ENCODE measurements at regions not wholly inside any gene's neighbourhood (a gene's known extent, or its start where the extent isn't known, plus 50 kb on each side); places are given as distances from the start of the nearest gene placed in this dataset.
"Not testable (repeated sequence)": the region's sequence is repeated elsewhere in the genome, so short reads cannot be mapped to it uniquely, and the experiment has no call there.

DNA sequence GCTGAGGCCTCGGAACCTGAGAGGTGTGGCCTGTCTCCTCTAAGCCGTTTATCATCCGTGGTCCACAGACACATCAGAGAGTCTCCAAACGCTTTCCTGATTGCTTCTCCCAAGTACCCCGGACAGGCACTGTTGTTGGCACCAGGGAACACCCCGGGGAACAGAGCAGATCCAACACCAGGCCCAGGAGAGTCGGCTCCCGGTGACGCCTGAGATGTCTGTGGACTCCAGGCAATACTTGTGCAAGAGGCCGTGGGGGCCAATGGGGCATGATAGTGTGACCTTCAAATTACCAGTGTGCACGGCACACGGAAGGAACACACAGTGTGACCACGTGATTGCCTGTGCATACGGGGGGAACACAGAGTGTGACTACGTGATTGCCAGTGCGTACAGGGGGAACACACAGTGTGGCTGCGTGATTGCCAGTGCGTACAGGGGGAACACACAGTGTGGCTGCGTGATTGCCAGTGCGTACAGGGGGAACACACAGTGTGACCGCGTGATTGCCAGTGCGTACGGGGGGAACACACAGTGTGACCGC, 136.6 kb downstream of the RTP5 start:
- not testable (repeated sequence) for DNase-seq

GRCh38 chr2:242008908-242009307, 139.4 kb downstream of the RTP5 start:
- DNase-seq = not testable (repeated sequence)

DNA sequence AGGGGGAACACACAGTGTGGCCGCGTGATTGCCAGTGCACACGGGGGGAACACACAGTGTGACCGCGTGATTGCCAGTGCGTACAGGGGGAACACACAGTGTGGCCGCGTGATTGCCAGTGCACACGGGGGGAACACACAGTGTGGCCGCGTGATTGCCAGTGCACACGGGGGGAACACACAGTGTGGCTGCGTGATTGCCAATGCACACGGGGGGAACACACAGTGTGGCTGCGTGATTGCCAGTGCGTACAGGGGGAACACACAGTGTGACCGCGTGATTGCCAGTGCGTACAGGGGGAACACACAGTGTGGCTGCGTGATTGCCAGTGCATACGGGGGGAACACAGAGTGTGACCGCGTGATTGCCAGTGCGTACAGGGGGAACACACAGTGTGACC, 140.3 kb downstream of the RTP5 start:
- DNase-seq = not testable (repeated sequence)

DNA sequence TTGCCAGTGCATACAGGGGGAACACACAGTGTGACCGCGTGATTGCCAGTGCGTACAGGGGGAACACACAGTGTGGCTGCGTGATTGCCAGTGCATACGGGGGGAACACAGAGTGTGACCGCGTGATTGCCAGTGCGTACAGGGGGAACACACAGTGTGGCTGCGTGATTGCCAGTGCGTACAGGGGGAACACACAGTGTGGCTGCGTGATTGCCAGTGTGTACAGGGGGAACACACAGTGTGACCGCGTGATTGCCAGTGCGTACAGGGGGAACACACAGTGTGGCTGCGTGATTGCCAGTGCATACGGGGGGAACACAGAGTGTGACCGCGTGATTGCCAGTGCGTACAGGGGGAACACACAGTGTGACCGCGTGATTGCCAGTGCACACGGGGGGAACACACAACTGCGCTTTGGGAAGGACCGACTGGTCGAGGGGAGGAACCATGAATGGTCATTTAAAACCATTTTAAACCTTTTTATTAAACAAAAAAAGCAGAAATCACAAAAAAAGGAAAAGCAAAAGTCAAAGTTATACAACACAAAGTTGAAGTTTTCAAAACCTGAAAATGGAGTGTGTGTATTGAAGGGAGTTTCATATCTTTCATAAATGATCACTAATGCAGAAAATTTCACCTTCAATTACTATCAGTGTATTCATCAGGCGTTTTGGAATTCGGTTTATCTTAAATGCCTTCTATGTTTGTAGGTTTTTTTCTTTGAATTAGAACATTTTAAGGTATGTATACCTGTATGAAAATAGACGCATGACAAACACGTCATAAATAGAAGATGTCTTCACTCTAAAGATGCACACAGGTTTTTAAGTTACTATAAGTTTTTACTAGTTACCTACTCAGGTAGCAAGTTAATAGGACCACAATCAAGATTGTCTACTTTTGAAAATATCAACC, 141.0 kb downstream of the RTP5 start:
- DNase-seq = not testable (repeated sequence)

GRCh38 chr2:242011167-242011513, 141.6 kb downstream of the RTP5 start:
- DNase-seq = no peak

DNA sequence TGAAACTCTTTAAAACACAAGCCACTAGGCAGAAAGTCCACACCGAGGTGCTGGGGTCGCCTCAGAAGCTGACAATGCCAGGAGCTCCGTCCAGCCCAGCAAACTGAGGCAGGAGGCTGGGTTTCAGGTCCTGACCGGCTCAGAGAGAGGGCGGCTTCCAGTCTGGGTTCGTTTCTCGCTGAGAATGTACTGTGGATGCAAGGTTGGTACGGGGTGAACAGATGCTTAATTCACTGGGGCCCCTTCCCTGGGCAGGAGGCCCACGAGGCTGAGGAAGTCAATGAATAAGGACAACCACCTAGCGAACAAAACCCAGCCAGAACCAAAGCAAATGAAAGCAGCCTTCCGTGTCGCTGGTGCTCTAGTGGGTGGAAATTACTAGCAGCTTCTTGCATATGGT, 142.0 kb downstream of the RTP5 start:
- DNase-seq = no peak

- no peak for DNase-seq
Measured at GRCh38 chr2:242011991-242012764, 142.6 kb downstream of the RTP5 start.

DNA sequence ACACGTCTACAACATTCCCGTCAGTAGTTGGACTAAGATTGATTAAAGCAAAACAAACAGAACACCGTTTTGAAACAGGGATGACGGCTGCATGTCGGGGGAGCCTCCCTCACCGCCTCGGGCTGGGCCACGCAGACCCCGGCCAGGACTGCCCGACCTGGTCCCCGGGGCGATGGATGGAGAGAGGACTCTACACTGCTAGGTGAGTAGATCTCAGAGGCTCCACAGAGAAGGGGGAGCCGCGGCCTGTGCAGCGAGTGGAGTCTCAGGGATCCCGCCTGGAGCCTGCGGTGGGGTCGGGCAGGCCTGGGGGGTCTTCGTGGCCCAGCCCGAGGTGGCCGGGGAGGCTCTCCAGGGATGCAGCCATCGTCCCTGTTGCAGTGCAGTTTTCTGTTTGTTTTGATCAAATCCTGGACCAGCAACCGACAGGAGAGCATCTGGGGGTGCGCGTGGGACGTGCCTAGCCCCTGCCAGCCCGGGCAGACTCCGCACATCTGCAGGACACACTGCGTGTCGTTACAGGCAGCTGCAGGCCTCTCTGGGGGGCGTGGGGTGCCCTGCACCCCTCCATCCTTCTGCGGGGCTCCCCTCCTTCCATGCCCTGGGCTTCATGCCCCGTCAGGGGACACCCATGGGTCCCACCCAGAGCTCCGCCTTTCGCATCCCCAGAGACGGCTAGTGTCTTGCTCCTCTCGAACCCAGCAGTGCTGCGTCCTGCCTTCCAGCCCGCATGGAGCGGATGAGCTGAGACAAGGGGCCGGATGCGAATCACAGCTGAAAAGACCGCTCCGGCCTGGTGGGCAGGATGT, 143.6 kb downstream of the RTP5 start:
- DNase-seq = no peak

- DNase-seq = no peak
Measured at GRCh38 chr2:242013771-242014170, 144.2 kb downstream of the RTP5 start.

- no peak for DNase-seq
Measured at GRCh38 chr2:242015108-242016065, 145.9 kb downstream of the RTP5 start.

DNA sequence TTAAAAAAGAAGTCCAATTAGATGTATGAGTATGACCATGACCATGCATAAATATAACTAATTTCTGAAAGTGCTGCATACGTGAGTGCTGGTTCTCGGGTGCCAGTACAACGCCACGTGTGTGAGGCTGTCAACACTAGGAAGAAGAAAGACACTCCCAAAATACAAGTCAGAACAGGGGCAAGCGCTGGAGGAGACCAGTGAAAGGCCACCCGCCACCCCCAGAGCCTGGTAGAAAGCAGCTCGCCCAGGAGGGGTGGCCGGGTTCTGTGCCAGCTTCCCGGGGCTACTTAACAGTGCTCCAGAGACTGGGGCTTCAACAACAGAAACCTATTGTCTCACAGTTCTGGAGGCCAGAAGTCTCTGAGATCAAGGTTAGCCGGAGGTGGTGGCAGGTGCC, 147.6 kb downstream of the RTP5 start:
- DNase-seq = no peak

DNA sequence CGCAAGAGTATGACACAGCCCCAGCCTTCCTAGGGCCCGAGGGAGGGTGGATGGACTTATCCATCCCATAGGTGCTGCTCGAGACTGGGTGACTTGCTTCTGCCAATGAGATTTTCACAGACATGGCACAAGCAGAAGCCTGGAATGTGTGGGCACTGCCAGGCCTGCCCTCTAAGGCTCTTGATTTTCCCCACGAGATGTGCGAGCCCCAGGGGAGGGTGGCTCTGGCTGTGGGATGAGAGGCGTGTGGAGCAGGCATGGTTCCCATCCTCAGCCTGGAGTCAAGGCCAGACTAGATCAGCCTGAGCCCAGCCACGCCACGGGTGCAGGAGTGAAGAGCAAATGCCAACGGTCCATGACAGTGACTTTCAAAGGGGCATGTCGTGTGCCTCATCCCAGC, 148.9 kb downstream of the RTP5 start:
- not testable (repeated sequence) for DNase-seq

DNA sequence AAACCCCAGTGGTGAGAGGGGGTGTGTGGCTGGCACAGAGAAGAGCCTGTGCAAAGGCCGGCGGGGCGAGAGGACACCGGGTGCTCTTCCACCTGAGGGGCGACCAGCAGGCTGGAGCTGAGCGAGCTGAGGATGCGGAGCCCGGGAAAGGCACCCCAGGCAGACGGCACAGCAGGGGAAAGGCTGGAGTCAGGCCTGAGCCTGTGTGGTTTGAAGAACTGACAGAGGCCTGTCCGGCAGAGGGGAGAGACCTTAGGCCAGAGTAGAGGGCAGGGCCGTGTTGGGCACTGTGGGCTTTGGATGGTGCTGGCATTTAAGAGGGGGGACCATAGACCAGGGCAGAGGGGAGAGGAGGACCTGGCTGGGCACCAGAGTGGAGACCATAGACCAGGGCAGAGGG, 149.8 kb downstream of the RTP5 start:
- DNase-seq = no peak

DNA sequence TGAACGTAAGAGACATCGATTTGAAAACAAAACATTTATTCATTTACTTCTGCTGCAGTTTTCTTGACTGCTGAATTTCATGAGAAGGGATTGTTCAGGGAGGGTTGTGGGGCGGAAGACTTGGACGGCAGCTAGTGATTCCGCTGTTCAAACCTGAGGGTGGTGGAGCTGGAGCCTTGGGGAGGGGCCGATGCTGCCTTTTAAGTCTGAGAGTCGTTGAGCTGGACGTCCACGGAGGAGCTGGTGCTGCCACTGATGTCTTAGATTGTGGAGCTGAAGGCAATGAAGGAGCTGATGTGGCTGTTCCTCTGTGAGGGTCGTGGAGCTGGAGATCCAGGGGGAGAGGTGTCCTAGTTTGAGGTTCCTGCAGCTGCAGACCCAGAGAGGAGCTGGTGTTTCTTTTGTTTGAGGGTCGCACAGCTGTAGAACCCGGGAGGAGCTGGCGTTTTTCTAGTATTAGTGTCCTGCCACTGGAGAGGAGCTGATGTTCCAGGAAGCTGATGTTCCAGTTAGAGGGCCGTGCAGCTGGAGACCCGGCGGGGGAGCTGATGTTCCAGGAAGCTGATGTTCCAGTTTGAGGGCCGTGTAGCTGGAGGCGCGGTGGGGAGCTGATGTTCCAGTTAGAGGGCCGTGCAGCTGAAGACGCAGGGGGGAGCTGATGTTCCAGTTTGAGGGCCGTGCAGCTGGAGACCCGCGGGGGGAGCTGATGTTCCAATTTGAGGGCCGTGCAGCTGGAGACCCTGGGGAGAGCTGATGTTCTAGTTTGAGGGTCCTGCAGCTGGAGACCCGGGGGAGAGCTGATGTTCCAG, 150.9 kb downstream of the RTP5 start:
- peak in 1 of 14 donors; percentile 5 for DNase-seq

- no peak for DNase-seq
Measured at GRCh38 chr2:242022550-242023290, 153.2 kb downstream of the RTP5 start.

DNA sequence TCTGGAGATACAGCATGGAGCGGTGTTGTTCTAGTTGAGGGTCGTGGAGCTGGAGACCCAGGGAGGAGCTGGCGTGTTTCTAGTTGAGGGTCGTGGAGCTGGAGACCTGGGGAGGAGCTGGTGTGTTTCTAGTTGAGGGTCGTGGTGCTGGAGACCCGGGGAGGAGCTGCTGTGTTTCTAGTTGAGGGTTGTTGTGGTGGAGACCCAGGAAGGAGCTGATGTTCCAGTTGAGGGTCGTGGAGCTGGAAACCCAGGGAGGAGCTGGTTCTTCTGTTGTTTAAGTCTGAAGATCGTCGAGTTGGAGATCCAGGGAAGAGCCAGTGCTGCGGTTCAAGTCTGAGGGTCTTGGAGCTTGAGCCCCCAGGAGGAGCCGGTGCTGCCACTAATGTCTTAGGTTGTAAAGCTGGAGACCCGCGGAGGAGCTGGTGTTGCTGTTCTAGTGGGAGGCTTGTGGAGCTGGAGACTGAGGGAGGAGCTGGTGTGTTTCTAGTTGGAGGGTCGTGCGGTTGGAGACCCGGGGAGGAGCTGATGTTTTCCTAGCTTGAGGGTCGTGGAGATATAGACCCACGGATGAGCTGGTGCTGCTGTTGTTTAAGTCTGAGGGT, 155.3 kb downstream of the RTP5 start:
- DNase-seq = no peak

GRCh38 chr2:242027676-242028450, 158.3 kb downstream of the RTP5 start:
- DNase-seq = no peak

Data from C1 segment of cervical spinal cord (tissue), 14 donors.